Fibroblast of the aortic adventitia (primary cell): ENCODE measurements at regions not wholly inside any gene's neighbourhood (a gene's known extent, or its start where the extent isn't known, plus 50 kb on each side); places are given as distances from the start of the nearest gene placed in this dataset.

Experiments
- DNase-seq: peaks from one replicate; pipeline ENCODE4 v3.0.0-alpha.2; 2010; ENCODE audit warnings: low read depth
- H3K4me3 ChIP-seq: 2 replicates; pipeline ENCODE4 v1.5.1; 2011; ENCODE audit warnings: low read depth, mild to moderate bottlenecking, control low read depth, low read length, moderate library complexity
- CTCF ChIP-seq: IDR thresholded peaks from 2 replicates; pipeline ENCODE4 v1.5.1; 2011; ENCODE audit warnings: mild to moderate bottlenecking, low read length, control low read depth, inconsistent platforms; ENCODE audit not compliant: insufficient read depth

- TF ChIP-seq CTCF: no peak
- H3K4me3 ChIP-seq: no peak overlapping the region
- no peak for DNase-seq
Measured at GRCh38 chr22:48427731-48428211, 1399.9 kb downstream of the BRD1 start.

GRCh38 chr22:48426466-48427380 lies 1401.0 kb downstream of the BRD1 start:
- no peak for TF ChIP-seq CTCF

GRCh38 chr22:48425641-48426040 lies 1402.0 kb downstream of the BRD1 start:
- no peak for TF ChIP-seq CTCF
- H3K4me3 ChIP-seq: no peak overlapping the region
- DNase-seq: no peak

More at GRCh38 chr22:48426466-48427380, 1401.0 kb downstream of the BRD1 start:
- no peak for DNase-seq
- H3K4me3 ChIP-seq: no peak overlapping the region

GRCh38 chr22:48425091-48425506 lies 1402.6 kb downstream of the BRD1 start:
- no peak for TF ChIP-seq CTCF
- DNase-seq: no peak
- no peak overlapping the region for H3K4me3 ChIP-seq

- no peak for TF ChIP-seq CTCF
- no peak overlapping the region for H3K4me3 ChIP-seq
- DNase-seq: no peak
Measured at GRCh38 chr22:48424661-48425060, 1403.0 kb downstream of the BRD1 start.

- TF ChIP-seq CTCF: no peak
- no peak overlapping the region for H3K4me3 ChIP-seq
- DNase-seq: no peak
Measured at GRCh38 chr22:48424201-48424627, 1403.5 kb downstream of the BRD1 start.
